Hepatocyte (in vitro differentiated cells): ENCODE measurements at regions not wholly inside any gene's neighbourhood (a gene's known extent, or its start where the extent isn't known, plus 50 kb on each side); places are given as distances from the start of the nearest gene placed in this dataset.

Experiments used
- DNase-seq: peaks from one replicate; pipeline ENCODE4 v3.0.0-alpha.2; 2016; ENCODE audit warnings: low spot score
- H2AFZ ChIP-seq: fragments of 200-600 bp; sonication (generic); 2 replicates; pipeline ENCODE4 v1.6.0; 2016; ENCODE audit warnings: antibody characterized with exemption, mild to moderate bottlenecking
- H3K27ac ChIP-seq: fragments of 200-600 bp; sonication (generic); 2 replicates; pipeline ENCODE4 v1.5.1; 2016; ENCODE audit warnings: mild to moderate bottlenecking
- H3K27me3 ChIP-seq: fragments of 200-600 bp; sonication (generic); 2 replicates; pipeline ENCODE4 v1.6.1; 2016
- H3K36me3 ChIP-seq: fragments of 200-600 bp; sonication (generic); replicated peaks from 2 replicates; pipeline ENCODE4 v1.5.1; 2016; ENCODE audit warnings: low read depth; ENCODE audit not compliant: insufficient read depth
- H3K4me1 ChIP-seq: fragments of 200-600 bp; sonication (generic); 2 replicates; pipeline ENCODE4 v1.5.1; 2016; ENCODE audit warnings: mild to moderate bottlenecking, moderate library complexity; ENCODE audit not compliant: insufficient read depth
- H3K4me2 ChIP-seq: fragments of 200-600 bp; sonication (generic); 2 replicates; pipeline ENCODE4 v1.6.0; 2016
- H3K4me3 ChIP-seq: fragments of 200-600 bp; sonication (generic); 2 replicates; pipeline ENCODE4 v1.5.1; 2016; ENCODE audit warnings: mild to moderate bottlenecking
- H3K79me2 ChIP-seq: fragments of 200-600 bp; sonication (generic); 2 replicates; pipeline ENCODE4 v1.6.0; 2017; ENCODE audit warnings: mild to moderate bottlenecking
- H3K9me2 ChIP-seq: fragments of 200-600 bp; sonication (generic); replicated peaks from 2 replicates; pipeline ENCODE4 v1.6.0; 2017; ENCODE audit warnings: mild to moderate bottlenecking; ENCODE audit not compliant: insufficient read depth
- H3K9me3 ChIP-seq: fragments of 200-600 bp; sonication (generic); 2 replicates; pipeline ENCODE4 v1.5.1; 2016; ENCODE audit warnings: low read depth, mild to moderate bottlenecking
- H4K20me1 ChIP-seq: fragments of 200-600 bp; sonication (generic); 2 replicates; pipeline ENCODE4 v1.6.0; 2016; ENCODE audit warnings: mild to moderate bottlenecking; ENCODE audit not compliant: insufficient read depth, poor library complexity, severe bottlenecking
- EZH2 ChIP-seq: fragments of 200-600 bp; sonication (generic); IDR thresholded peaks from 2 replicates; pipeline ENCODE4 v1.6.1; 2016; ENCODE audit warnings: antibody characterized with exemption, mild to moderate bottlenecking, borderline replicate concordance
- EZH2phosphoT487 ChIP-seq: fragments of 200-600 bp; sonication (generic); IDR thresholded peaks from one replicate; pipeline ENCODE4 v1.6.1; 2018; ENCODE audit warnings: antibody characterized with exemption, mild to moderate bottlenecking, low read depth, moderate library complexity; ENCODE audit not compliant: unreplicated experiment, severe bottlenecking
- WGBS: methylation state at CpG from one replicate; pipeline ENCODE4 v1.1.6; 2016; ENCODE audit warnings: low lambda C conversion rate; ENCODE audit errors: missing lambda C conversion rate; 5-methylcytosine and 5-hydroxymethylcytosine counted together
- TF ChIP-seq, protein P1 (sequence below): fragments of 200-600 bp; sonication (generic); IDR thresholded peaks from 2 replicates; pipeline ENCODE4 v1.5.1; 2016; ENCODE audit warnings: antibody characterized with exemption, mild to moderate bottlenecking; ENCODE audit not compliant: poor library complexity

DNA sequence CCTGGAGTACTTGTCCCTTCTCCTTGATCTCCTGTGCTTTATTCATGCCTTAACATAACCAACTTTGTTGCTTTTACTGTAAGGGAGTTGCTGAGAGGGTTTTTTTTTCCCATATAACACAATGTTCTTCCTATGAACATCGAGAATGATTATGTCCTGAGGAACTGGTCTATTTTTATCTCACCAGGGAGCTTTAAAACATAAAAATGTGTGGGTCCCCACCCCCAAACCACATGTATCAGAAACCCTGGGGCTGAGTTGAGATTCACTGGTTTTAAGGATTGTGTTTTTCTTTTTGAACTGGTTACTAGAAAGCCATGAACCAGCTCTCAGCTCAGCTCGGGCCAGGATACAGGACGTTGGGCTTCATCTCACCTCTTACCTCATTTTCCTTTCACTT, 118.5 kb upstream of the JAG1 start:
- Histone ChIP-seq H3K36me3 (no peaks in the 10 kb centered on the region), H3K4me1 (no peaks in the 10 kb centered on the region), H3K27me3 (no peaks in the 10 kb centered on the region), H3K27ac (no peak overlapping the region), H3K79me2 (no peaks in the 10 kb centered on the region), H2AFZ (no peak overlapping the region), H4K20me1 (no peaks in the 10 kb centered on the region), H3K9me3 (no peaks in the 10 kb centered on the region), H3K4me3 (no peak overlapping the region), H3K9me2 (no peaks in the 10 kb centered on the region), H3K4me2 (no peak overlapping the region)
- WGBS, result 79% methylated on average over 3 of the region's 3 CpGs
- TF ChIP-seq EZH2phosphoT487 (no peak), EZH2 (no peak)
- TF ChIP-seq, protein P1, sequence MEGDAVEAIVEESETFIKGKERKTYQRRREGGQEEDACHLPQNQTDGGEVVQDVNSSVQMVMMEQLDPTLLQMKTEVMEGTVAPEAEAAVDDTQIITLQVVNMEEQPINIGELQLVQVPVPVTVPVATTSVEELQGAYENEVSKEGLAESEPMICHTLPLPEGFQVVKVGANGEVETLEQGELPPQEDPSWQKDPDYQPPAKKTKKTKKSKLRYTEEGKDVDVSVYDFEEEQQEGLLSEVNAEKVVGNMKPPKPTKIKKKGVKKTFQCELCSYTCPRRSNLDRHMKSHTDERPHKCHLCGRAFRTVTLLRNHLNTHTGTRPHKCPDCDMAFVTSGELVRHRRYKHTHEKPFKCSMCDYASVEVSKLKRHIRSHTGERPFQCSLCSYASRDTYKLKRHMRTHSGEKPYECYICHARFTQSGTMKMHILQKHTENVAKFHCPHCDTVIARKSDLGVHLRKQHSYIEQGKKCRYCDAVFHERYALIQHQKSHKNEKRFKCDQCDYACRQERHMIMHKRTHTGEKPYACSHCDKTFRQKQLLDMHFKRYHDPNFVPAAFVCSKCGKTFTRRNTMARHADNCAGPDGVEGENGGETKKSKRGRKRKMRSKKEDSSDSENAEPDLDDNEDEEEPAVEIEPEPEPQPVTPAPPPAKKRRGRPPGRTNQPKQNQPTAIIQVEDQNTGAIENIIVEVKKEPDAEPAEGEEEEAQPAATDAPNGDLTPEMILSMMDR, result no peak
- no peak for DNase-seq

DNA sequence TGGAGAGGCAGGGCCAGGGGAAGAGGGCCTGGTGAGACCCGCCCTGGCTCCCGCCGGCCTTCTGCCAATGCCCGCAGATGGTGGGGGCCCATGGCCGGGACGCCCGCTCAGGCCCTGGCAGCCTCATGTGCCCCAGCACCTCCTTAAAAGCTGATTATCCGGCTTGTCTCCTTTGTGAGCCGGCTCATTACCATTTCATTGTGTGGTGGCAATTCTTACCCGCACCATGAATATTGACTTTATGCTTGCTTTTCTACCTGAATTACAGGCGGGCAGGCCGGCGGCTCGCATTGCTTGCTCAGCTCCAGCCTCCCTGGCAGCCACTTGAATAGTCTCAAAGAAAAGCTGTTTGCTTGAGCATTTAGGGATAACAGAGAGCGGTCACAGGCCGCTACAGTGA, 120.0 kb upstream of the JAG1 start:
- DNase-seq, result no peak
- H2AFZ ChIP-seq, result no peak overlapping the region
- no peak overlapping the region for H3K4me3 ChIP-seq

DNA sequence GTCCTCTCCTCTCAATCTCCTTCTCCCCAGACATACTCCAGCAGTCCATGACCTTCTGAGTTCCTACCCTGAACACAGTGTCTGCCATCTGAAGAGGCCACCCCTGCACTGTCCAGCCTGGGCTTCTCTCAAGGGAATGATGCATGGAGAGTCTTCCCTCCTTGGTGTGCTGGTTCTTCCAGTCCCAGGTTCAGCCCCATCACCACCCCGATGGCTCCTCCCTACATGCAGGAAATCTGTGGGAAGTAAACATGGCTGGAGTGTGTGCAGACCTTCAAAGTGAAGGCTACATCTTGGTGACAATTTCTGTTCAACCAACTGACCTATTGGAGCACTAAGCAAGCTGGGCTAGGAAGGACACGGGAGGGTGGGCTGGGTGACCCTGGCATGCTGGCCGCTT, 121.0 kb upstream of the JAG1 start:
- DNase-seq, result no peak
- whole genome bisulfite sequencing, result 77% methylated on average over 3 of the region's 3 CpGs
- no peaks in the 10 kb centered on the region for H3K36me3 ChIP-seq
- H2AFZ ChIP-seq, result no peak overlapping the region
- H3K4me1 ChIP-seq, result no peaks in the 10 kb centered on the region
- H3K9me3 ChIP-seq, result no peaks in the 10 kb centered on the region
- no peak overlapping the region for H3K4me3 ChIP-seq
- no peaks in the 10 kb centered on the region for H3K79me2 ChIP-seq
- no peaks in the 10 kb centered on the region for H3K27me3 ChIP-seq
- no peaks in the 10 kb centered on the region for H4K20me1 ChIP-seq
- no peak overlapping the region for H3K4me2 ChIP-seq
- TF ChIP-seq EZH2phosphoT487, result no peak
- no peak for TF ChIP-seq EZH2
- TF ChIP-seq, protein P1, result no peak
- no peaks in the 10 kb centered on the region for H3K9me2 ChIP-seq
- H3K27ac ChIP-seq, result no peak overlapping the region

More for the DNA sequence above, 120.0 kb upstream of the JAG1 start:
- no peak for TF ChIP-seq EZH2phosphoT487
- TF ChIP-seq EZH2, result no peak
- TF ChIP-seq, protein P1, result no peak
- Histone ChIP-seq H3K4me1 (no peaks in the 10 kb centered on the region), H4K20me1 (no peaks in the 10 kb centered on the region), H3K9me2 (no peaks in the 10 kb centered on the region), H3K9me3 (no peaks in the 10 kb centered on the region), H3K36me3 (no peaks in the 10 kb centered on the region), H3K27me3 (no peaks in the 10 kb centered on the region), H3K4me2 (no peak overlapping the region), H3K79me2 (no peaks in the 10 kb centered on the region), H3K27ac (no peak overlapping the region)
- 63% methylated on average over 16 of the region's 16 CpGs for WGBS
